Kidney capillary endothelial cell (primary cell): ENCODE measurements at regions not wholly inside any gene's neighbourhood (a gene's known extent, or its start where the extent isn't known, plus 50 kb on each side); places are given as distances from the start of the nearest gene placed in this dataset.
A peak's percentile ranks its signal among the peaks of the same experiment; 100 is the strongest.
"Not testable (repeated sequence)": the region's sequence is repeated elsewhere in the genome, so short reads cannot be mapped to it uniquely, and the experiment has no call there.

Source experiments
- DNase-seq: peaks from one replicate; pipeline ENCODE4 v3.0.0-alpha.2; 2018; ENCODE audit warnings: low spot score

DNA sequence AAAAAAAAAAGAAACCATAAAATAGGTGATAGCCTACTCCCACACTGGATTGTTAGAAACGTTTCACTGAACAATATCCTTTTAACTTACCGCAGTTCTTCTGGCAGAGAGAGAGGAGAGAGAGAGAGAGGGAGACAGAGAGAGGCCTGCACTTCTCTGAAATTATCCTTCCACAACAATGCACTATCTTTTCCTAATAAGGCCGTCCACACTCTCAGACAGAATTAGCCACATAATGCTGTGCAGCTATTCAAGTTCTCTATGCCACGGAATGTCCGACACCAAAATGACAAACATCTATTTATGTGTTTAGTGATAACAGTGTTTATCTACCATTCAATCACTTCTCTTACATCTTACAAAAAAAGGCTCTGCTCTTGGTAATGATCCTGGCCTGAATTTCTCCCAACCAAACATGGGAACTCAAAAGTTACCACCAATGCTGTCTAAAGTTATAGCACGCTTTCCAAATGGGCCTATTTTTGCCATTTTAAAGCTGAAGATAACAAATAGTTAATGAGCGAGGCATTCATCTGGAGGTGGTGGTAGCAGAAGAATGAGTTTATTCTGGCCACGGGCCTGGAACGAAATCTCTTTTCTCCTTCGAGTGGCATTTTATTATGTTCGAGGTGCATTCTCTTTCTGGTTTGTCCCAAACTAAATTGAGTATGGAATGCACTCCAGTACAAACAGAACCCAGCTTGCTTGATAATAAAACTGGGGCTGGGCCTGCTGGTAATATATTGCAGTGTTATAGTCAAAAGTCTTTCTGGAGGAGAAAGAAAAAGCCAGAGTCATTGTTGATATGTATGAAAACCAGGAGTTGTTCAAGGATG lies 160.2 kb upstream of the SVIL start:
- no peak for DNase-seq

DNA sequence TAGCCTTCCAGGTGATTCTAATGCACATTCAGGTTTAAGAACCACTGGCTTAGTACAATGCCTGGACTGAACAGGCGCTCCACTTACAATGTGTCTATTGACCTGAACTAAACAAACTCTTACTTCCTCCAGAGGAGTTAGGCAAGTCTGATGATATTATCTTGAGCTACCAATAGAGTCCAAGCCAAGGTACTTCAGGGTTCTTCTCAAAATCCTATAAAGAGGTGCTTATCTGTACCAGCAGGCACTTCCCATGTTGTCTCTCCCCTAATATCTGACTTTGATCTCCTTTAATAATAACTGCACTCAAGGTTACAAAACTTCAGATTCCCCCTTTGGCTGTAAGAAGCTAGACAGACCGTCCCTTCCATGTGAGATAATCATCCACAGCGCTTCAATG lies 157.0 kb upstream of the SVIL start:
- DNase-seq, result no peak

DNA sequence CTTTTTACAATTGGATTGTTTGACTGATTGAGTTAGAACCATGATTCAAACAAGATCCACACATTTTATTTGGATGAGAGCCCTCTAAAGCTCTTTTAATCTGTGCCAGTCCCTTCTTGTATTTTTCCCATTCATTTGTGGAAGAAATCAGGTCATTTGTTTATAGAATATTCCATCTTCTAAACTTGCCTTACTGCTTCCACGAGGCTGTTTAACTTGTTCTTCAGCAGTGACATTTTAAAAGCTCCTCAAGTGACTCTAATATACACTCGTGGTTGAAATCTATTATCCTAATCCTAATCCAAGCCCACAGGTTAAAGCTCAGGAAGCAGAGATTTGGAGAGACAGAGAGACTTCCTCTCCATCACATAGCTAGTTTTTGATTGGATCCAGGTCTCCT lies 155.4 kb upstream of the SVIL start:
- DNase-seq, result no peak

DNA sequence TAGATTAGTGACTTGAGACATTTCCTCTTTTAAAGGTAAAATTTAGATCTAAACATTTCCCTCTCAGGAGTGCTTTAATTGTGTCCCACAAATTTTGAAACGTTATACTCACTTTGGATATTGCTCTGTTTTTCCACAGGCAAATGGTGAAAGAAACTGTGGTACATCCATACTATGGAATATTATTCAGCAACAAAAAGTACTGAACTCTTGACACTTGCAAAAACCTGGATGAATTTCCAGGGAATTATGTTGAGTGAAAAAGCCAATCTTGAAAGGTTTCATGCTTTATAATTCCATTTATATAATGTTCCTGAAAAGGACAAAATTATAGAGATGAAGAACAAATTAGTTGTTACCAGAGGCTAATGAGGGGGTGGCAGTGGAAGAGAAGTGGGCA lies 153.3 kb upstream of the SVIL start:
- DNase-seq, result no peak

DNA sequence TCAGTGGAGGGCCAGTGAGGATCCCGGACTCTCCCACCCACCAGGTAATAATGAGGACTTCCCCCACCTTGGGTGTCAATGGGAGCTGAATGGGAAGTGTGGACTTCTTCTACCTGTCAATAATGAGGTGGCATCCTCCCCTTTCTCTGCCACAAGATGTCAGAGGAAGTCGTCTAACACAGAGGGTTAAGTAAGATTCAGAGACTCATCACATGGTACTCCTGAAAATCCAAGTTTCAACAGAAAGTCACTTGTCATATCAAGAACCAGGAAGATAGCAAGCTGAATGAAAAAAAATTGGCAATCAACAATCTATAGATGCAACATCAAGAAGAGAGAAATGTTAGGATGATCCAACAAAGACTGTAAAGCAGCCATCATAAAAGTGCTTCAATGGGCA lies 150.9 kb upstream of the SVIL start:
- DNase-seq, result no peak

DNA sequence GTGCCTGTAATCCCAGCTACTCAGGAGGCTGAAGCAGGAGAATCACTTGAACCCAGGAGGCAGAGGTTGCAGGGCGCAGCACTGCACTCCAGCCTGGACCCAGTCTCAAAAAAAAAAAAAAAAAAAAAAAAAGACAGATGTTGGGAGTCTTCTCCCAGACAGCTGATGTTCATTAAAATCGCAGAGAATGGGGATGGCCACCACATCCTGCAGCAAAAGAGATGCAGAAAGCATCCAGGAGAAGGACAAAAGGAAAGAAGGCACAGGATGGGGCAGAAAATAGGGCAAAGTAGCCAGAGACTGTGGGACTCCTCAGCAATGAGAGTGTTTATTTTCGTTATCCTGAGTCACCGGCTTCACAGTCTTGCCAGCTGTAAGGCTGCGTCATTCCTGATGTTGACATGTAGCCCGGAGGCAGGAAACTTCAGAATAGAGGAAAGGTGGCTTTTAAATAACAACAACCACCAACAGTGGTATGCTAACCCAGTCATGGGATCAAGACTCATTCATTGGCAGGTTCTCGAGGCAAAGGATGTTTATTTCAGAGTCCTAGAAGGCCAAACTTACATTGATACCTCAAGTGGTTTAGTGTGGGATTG lies 149.5 kb upstream of the SVIL start:
- peak; percentile 98 for DNase-seq

DNA sequence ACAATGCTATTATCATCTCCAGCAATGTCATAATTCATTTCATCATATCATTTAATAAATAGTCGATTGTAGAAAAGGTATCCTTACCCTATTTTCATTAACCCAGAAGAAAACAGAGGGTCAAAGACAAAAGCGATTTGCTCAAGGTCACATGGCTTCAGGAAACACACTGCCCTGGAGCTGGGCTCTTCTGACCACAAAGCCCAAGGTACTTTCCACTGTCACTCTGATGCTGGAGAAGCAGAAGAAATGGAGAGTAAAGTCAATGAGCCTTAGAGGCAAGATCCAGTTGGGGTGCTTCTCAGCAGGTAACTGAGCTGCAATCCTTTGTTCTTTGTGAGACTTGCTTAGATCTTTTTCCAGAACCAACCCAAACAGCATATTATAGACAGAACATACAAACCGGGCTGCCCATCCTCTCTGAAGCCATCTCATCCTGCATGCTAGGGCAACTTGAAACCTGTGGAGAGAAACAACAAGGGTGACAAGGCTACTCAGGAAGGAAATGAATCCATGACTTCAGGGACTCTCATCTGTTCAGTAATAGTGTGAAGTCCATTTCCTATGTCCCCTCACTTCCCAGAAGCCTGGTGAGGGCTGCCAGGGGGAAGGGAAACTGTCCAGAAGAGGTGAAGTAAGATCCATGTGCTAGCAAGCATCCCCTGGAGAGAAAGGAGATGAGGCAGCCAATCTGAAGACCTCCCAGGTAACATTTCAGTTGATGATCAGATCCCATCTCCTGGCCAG lies 148.6 kb upstream of the SVIL start:
- peak; percentile 73 for DNase-seq

DNA sequence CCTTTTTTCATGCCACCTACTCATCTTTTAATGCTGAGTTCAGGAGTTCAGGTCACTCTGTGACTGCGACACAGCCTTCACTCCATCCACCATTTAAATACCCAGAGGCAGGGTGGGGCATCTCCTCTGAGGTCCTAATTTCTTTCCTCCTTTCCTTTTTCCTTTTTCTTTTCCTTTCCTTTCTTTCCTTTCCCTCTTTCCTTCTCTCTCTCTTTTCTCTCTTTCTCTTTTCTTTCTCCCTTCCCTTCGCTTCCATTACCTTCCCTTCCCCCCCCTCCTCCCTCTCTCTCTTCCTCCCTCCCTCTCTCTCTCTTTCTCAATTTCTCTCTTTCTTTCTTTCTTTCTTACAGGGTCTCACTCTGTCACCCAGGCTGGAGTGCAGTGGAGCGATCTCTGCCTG lies 145.9 kb upstream of the SVIL start:
- no peak for DNase-seq

DNA sequence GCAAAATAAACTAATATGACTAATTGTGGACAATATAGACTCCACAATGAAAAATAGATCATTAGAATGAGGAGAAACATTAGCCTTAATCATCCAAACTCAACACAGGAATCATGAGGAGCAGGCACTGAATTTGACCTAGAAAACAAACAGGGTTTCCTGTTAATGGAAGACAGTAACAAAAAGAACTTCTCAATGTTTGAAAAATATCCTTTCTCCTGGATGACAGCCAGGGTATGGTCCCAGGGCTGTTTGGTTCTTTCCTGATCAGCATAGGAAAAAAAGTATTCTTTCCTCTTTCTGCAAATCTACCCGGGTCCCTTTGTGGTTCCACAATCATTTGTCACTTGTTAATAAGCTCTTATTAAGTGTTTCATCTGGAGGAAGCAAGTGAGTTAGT lies 145.3 kb upstream of the SVIL start:
- no peak for DNase-seq

DNA sequence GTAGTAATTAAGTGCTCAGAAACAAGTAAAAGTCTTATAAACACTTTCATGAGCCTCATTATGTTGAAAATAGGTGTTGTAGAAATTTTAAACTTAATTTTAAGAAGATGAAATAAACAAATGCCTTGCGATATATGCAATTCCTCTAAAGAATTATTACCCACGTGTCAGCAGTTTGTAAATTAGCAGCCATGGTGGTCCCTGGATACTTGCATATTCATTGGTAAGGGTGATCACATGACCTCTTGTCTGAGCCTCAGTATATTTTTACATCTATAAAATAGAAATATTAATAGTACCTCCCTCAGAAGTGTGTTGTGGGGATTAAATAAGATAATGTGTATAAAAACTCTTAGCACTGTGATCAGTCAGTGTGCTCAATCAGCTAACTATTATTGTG lies 141.5 kb upstream of the SVIL start:
- no peak for DNase-seq

DNA sequence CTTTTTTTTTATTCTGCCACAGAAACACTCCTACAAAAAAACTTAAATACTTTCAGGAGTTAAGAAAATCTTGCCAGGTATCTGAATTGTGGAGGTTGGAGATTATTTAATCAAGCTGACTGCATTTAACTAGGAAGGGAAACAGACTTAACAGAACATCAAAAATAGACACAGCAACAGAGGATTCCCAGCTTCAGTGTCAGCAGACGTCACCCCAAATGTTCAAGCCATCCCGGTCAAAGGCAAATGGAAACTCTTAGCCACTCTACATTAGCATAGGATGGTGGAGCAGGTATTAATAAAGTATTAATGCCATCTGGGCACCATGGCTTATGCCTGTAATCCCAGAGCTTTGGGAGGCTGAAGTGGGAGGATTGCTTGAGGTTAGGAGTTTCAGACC lies 139.7 kb upstream of the SVIL start:
- no peak for DNase-seq

DNA sequence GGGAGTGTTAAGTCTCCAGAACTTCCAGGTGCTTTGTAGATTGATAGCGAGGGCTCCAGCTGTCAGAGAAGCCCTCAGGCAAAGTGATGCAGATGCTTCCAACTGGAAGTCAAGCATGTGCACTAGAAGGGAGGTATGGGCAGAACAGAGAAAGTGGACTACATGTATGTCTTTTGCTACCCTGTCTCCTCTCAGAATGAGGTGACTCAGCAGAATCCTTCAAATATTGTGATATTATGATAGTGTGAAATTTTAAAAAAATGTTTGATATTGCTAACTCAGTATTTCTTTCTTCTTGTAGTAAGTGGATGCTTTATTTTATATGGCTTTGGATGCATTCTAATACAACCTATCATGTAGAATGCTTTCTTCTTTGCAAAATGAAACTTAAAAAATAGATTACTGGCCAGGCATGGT lies 138.9 kb upstream of the SVIL start:
- no peak for DNase-seq

DNA sequence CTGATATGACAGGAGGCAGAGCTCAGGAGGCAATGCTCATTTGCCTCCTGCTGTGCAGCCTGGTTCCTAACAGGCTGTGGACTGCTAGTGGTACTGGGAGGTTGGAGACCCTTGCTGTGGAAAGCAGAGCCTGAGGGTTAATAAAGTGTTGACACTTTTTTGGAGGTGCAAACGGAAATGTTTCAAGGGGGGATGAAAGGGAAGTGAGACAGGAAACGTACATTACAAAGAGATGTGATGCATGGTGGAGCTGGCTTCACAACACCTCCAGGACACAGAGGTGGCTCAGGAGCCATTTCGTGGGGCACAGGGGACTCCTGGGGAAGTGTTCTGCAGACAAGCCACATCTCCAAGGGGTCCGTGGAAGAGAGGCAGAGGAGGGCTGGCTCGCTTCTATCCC lies 137.6 kb upstream of the SVIL start:
- no peak for DNase-seq

DNA sequence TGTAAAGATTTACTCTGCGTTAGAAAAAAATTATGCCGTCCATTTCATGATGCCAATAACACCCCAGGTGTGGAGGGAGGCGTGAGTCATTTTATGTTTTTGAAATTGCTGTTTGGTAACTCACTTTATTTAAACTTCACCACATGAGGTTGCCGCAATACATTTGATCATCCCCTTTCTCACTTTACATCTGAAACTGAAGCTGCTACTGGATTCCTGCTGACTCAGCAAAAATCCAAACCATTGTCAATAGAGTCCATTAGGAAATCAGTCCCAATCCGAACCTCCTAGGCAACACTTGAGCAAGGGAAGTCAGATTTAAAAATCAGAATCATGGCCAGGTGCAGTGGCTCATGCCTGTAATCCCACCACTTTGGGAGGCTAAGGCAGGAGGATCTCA lies 136.6 kb upstream of the SVIL start:
- no peak for DNase-seq

DNA sequence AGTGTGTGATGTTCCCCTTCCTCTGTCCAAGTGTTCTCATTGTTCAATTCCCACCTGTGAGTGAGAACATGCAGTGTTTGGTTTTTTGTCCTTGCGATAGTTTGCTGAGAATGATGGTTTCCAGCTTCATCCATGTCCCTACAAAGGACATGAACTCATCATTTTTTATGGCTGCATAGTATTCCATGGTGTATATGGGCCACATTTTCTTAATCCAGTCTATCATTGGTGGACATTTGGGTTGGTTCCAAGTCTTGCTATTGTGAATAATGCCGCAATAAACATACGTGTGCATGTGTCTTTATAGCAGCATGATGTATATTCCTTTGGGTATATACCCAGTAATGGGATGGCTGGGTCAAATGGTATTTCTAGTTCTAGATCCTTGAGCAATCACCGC lies 134.5 kb upstream of the SVIL start:
- DNase-seq, result not testable (repeated sequence)

DNA sequence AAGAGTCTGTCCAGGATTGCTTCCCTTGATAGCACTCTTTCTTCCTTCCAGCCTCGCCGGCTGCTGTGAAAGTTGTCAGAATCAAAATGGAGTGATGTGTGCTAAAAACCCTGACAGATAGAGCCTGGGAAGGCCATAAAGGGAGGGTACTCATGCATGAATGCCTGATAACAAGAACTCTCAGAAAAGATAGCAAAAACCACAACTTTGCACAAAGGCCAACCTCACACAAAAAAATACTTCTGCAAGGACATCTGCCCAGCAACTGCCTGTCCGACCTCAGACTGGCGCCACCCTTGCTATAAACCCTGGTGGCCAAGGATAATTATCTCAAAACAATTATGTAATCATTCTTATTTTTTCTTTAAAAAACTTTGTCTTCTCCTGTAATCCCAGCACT lies 133.2 kb upstream of the SVIL start:
- no peak for DNase-seq

DNA sequence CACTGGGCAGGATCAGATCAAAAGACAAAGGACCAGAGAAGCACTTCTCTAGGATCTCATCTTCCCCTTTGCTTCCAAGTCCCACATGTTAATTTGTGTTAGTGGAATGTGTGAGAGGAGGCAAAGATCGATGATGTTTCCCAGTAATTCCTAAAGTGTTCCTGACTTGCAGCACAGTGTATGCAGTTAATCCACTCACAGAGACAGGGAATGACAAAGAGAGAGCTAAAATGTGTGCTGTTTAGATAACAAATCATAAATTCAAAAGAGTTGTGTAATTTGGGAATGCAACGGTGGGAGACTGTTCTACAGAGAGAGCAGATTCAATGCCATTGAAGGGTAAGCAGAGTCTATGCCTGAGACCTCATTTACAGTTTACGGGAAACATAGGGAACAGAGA lies 132.0 kb upstream of the SVIL start:
- no peak for DNase-seq

DNA sequence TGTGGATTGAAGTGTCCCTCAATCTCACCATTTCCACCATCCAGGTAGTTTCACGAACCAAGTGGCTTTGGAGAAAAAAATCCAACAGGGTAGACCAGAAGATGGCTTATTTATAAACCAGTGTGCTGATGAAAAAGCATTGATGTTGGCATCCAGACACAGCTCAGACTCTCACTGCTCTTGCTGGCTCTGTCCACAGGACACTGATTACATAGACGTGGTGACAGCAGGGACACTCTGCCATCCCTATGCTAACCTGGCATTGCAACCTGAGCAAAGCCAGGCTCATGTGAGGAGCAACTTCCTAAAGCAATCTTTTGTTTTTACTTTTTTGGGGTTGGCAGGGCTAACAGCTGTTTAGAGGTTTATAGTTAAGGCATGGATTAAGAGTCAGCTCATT lies 130.6 kb upstream of the SVIL start:
- no peak for DNase-seq

DNA sequence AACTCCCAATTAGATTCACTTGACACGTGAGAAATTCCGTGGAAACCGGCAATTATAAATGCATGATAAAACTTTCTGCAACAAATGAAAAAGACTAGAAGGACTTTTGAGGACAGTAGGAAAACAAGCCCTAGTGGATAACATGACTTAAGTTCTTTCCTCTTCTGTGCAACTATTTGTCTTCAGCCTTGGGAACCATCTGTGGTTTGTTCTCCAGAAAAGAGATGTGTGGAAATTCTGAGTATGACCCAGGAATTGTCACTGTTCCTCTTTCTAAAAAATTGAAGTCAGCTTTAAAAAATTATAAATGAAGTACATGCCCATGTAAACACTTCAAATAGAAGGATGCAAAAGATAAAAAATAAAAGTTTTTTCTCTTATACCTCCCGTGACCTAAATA lies 128.6 kb upstream of the SVIL start:
- DNase-seq, result no peak

DNA sequence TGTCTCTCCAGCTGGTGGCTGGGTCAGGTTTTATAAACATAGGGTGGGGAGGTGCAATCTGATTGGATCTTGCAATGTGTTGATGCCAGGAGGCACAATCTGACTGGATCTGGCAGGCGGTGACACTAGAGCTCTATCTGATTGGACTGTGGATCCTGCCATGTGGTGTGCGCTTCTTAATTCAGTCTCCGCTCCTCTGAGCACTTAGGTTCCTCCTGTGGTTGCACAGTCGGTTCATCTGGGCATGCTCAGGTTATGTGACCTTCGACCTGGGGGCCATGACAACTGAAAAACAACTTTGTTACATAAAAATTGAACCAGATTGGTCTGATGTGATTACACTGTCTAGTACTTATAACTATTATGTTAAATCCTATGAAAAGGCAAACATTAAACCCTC lies 127.1 kb upstream of the SVIL start:
- DNase-seq, result no peak

DNA sequence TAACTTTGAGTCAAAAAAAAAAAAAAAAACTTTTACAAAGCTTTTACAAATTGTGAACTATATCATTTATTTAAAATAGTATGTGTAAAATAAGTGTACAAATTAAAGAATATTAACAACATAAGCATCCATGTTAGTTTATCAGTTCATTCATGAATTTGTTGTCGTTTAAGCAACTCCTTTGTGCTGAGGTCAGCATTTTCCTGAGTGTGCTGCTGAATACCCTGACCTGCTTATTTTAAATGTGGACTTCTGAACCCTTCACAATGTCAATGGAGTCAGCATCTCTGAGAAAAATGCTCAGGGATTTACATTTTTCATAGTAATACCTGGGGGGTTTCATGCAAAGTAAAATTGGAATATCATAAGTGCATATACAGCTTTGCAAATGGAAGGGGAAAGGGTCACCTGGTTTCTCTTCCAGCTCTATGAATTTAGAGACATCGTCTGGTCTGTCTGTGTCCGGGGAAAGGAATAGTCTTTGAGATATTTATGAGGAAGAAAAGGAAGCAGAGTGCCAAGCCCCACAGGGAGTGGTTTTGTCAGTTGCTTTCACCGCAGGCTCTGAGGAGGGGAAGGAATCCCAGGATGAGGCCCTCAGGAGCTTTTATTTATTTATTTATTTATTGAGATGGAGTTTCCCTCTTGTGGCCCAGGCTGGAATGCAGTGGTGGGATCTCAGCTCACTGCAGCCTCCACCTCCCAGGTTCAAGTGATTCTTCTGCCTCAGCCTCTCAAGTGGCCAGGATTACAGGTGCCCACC lies 125.5 kb upstream of the SVIL start:
- no peak for DNase-seq

DNA sequence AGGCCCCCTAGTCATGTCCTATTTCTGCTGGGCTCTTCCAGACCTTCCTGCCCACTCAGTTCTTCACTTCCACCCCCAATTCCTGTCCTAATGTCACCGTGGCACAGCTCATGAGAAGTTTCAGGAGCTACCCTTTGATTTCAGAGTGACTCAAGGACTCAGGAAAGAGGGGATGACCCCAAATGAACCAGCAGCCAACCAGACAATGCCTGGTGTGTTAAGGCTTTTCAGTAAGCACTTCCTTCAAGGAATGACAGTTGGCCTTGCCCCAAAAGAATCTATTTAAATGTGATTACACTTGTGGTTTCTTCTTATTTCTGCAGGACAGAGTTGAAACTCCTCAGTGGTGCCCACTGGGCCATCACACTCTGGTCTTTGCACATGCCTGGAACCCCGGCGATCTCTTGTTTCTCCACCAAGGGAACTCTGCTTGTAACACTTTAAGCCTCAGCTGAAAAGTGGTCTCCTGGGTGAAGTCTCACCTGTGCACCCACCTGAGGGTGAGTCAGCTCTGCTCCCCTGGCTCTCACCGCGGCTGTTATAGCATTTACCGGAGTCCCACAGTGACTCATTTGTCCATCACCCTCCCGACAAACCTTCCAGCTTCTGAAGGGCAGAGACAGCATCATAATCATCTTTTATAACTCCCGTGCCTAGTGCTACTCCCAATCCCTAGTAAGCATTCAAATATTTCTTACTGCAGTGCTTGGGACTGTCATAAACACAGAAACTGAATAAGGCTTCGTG lies 123.0 kb upstream of the SVIL start:
- peak; percentile 87 for DNase-seq
